GM12878 (cell line): ENCODE measurements at regions not wholly inside any gene's neighbourhood (a gene's known extent, or its start where the extent isn't known, plus 50 kb on each side); places are given as distances from the start of the nearest gene placed in this dataset.

ENCODE experiments used
- ATAC-seq: fragments of 200-7000 bp; cut with Tn5 transposase; 3 replicates; pipeline ENCODE4 v1.9.1; 2020; ENCODE audit warnings: mild to moderate bottlenecking, moderate library complexity
- BruUV-seq: library from RNA; stranded (reverse); fragments of 400-500 nt; replicated peaks from 2 replicates; lab custom pipeline; 2021; lab: Mats Ljungman, UMichigan
- CTCF ChIA-PET: fragments of 300-600 bp; sonication (Branson Sonifier 250); formaldehyde crosslinking; extraction: SDS; loops from one replicate; lab custom pipeline; 2021; ENCODE audit warnings: inconsistent platforms; lab: Yijun Ruan, JAX
- POLR2A ChIA-PET: fragments of 350-600 bp; formaldehyde crosslinking; extraction: SDS; loops from one replicate; lab custom pipeline; 2021; ENCODE audit warnings: inconsistent platforms; lab: Charles Lee
- RAD21 ChIA-PET: fragments of 300-600 bp; sonication (Branson Sonifier 250); formaldehyde crosslinking; loops from one replicate; lab custom pipeline; 2023; ENCODE audit warnings: antibody characterized with exemption; ENCODE audit not compliant: unreplicated experiment; lab: Charles Lee
- SMC1A ChIA-PET: fragments of 300-600 bp; sonication (Branson Sonifier 250); formaldehyde crosslinking; loops from one replicate; lab custom pipeline; 2023; ENCODE audit not compliant: unreplicated experiment, uncharacterized antibody; lab: Charles Lee
- DNase-seq: peaks from one replicate; pipeline ENCODE4 v3.0.0-alpha.2; 2011; ENCODE audit warnings: low read depth, low spot score
- FAIRE-seq: peaks from 3 replicates; lab custom pipeline; 2011; peaks lifted over from hg19 to GRCh38; lab: Jason Lieb, UNC
- H2AFZ ChIP-seq: 2 replicates; pipeline ENCODE4 v1.6.0; 2011; ENCODE audit warnings: low read depth, low read length, control low read depth; ENCODE audit not compliant: control insufficient read depth
- H3K27ac ChIP-seq: 2 replicates; pipeline ENCODE4 v1.5.1; 2011; ENCODE audit warnings: control low read depth; ENCODE audit not compliant: control insufficient read depth, insufficient read depth
- H3K27me3 ChIP-seq, 2 experiments: replicated peaks in 1 of 2; 2 replicates each; pipeline versions ENCODE4 v1.6.0 to v1.6.1; 2011; ENCODE audit warnings: low read length in 1 of 2; ENCODE audit not compliant: control insufficient read depth in 2 of 2, insufficient read depth in 2 of 2
- H3K36me3 ChIP-seq, 2 experiments: 2 replicates each; pipeline ENCODE4 v1.5.1; 2011; ENCODE audit warnings: low read length in 1 of 2; ENCODE audit not compliant: control insufficient read depth in 2 of 2, insufficient read depth in 2 of 2
- H3K4me1 ChIP-seq: 2 replicates; pipeline ENCODE4 v1.6.1; 2011; ENCODE audit warnings: mild to moderate bottlenecking, low read length, moderate library complexity, mixed read lengths; ENCODE audit not compliant: control insufficient read depth, insufficient read depth
- H3K4me2 ChIP-seq: 2 replicates; pipeline ENCODE4 v1.6.0; 2011; ENCODE audit warnings: control low read depth; ENCODE audit not compliant: control insufficient read depth, insufficient read depth
- H3K4me3 ChIP-seq: fragments of 200-600 bp; sonication (generic); 2 replicates; pipeline ENCODE4 v1.5.1; 2016
- H3K79me2 ChIP-seq: 2 replicates; pipeline ENCODE4 v1.6.0; 2011; ENCODE audit warnings: low read length; ENCODE audit not compliant: control insufficient read depth, insufficient read depth
- H3K9ac ChIP-seq: 2 replicates; pipeline ENCODE4 v1.8.0; 2011; ENCODE audit warnings: low read length, control low read depth, mixed read lengths; ENCODE audit not compliant: control insufficient read depth, insufficient read depth
- H3K9me3 ChIP-seq: replicated peaks from 3 replicates; pipeline ENCODE4 v1.5.1; 2011; ENCODE audit warnings: mild to moderate bottlenecking, low read length; ENCODE audit not compliant: control insufficient read depth, insufficient read depth
- H4K20me1 ChIP-seq: 2 replicates; pipeline ENCODE4 v1.6.0; 2011; ENCODE audit not compliant: control insufficient read depth, insufficient read depth
- ATF7 ChIP-seq: fragments of 450-650 bp; IDR thresholded peaks from 2 replicates; pipeline ENCODE4 v1.6.1; 2016; ENCODE audit warnings: low read depth, mild to moderate bottlenecking
- EZH2 ChIP-seq: IDR thresholded peaks from 2 replicates; pipeline ENCODE4 v1.6.1; 2012; ENCODE audit warnings: low read depth, mild to moderate bottlenecking, control low read depth, inconsistent platforms, low read length, borderline replicate concordance; ENCODE audit not compliant: control insufficient read depth
- IKZF1 ChIP-seq: fragments of 450-650 bp; conservative IDR thresholded peaks from 2 replicates; pipeline ENCODE4 v1.6.1; 2017; ENCODE audit warnings: antibody characterized with exemption, mild to moderate bottlenecking
- JUND ChIP-seq: IDR thresholded peaks from 2 replicates; pipeline ENCODE4 v1.6.1; 2012; ENCODE audit warnings: low read depth, mild to moderate bottlenecking, low read length, improper control_type of control experiment, moderate library complexity
- KDM1A ChIP-seq: fragments of 200-600 bp; sonication (generic); IDR thresholded peaks from 2 replicates; pipeline ENCODE4 v1.6.1; 2016; ENCODE audit warnings: borderline replicate concordance
- TBL1XR1 ChIP-seq: IDR thresholded peaks from 2 replicates; pipeline ENCODE4 v1.6.1; 2012; ENCODE audit warnings: low read depth, low read length, improper control_type of control experiment
- TCF12 ChIP-seq: IDR thresholded peaks from 2 replicates; pipeline ENCODE4 v1.6.1; 2011; ENCODE audit warnings: low read depth, mild to moderate bottlenecking, low read length
- TCF3 ChIP-seq: IDR thresholded peaks from 2 replicates; pipeline ENCODE4 v1.6.1; 2012; ENCODE audit warnings: low read depth, mild to moderate bottlenecking, low read length, borderline replicate concordance; ENCODE audit not compliant: insufficient read depth
- WGBS: methylation state at CpG from one replicate; pipeline ENCODE4 v1.1.6; 2016; ENCODE audit warnings: low lambda C conversion rate; ENCODE audit not compliant: insufficient replicate concordance, insufficient coverage; ENCODE audit errors: missing lambda C conversion rate; 5-methylcytosine and 5-hydroxymethylcytosine counted together
- in situ Hi-C: fragments of 300-500 bp; cut with MboI; formaldehyde crosslinking; loops from 9 replicates; pipeline ENCODE4 v1.14.3; 2018; ENCODE audit warnings: mixed read lengths
- intact Hi-C: fragments of 100-400 bp; cut with micrococcal nuclease; formaldehyde crosslinking; loops from one replicate; pipeline ENCODE4 v1.14.2; 2022; ENCODE audit not compliant: unreplicated experiment
- TF ChIP-seq, protein P1 (sequence below): fragments of 450-650 bp; IDR thresholded peaks from 2 replicates; pipeline ENCODE4 v1.6.1; 2017; ENCODE audit warnings: low read depth, mild to moderate bottlenecking, moderate library complexity
- TF ChIP-seq, protein P2 (sequence below): IDR thresholded peaks from 2 replicates; pipeline ENCODE4 v1.6.1; 2011; ENCODE audit warnings: borderline replicate concordance, low read depth, mild to moderate bottlenecking, moderate library complexity, mixed read lengths, low read length; ENCODE audit not compliant: insufficient read depth; ENCODE audit errors: extremely low read length

DNA sequence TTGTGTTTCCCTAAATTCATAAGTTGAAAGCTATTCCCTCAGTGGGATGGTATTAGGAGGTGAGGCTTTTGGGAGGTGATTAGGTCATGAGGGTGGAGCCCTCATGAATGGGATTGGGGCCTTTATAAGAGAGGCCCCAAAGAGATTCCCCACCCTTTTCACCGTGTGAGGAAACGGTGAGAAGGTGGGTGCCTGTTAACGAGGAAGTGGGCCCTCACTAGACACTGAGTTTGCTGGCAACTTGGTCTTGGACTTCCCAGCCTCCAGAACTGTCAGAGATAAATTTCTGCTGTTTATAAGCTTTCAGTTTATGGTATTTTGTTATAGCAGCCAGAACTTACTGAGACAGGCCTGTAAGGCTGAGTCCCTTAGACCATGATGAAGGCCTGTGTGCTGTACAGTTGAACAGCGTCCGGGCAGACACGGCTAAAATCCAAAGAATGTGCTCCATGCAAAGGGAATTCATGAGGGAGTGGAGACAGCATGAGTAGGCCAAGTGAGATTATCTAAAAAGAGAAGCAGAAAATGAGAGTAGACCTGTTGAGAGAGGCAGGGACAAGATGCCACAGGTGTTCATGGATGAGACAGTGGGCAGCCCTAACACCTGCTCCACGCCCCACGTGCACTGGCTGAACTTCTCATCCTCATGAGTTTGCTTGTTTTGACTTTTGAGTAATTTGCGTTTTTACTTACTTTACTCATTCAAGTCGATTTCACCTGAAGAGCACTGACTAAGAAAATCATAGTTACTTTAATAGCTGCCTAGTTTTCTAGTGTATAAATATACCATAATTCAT is 66.9 kb upstream of the SFMBT2 start:
- Histone ChIP-seq H3K4me3 (no peak overlapping the region), H3K79me2 (no peaks in the 10 kb centered on the region), H3K27me3 (no peaks in the 10 kb centered on the region), H3K9me3 (peaks cover 7% of the 10 kb centered on the region; the same call in 2 of the 3 replicates), H3K4me2 (peak overlapping the region; percentile 51), H3K9ac (no peak overlapping the region), H3K36me3 (no peaks in the 10 kb centered on the region), H3K27ac (peak overlapping the region; percentile 79), H4K20me1 (no peaks in the 10 kb centered on the region), H3K4me1 (peaks cover 78% of the 10 kb centered on the region), H2AFZ (peak overlapping the region; percentile 16)
- intact Hi-C loops, result loop anchor here (10.0 kb wide), 1 partner anchor 1203 kb away; no protein-coding TSS in a partner anchor
- ChIA-PET CTCF (interaction anchor here (1.8 to 3.7 kb wide), 2 partner anchors 46 to 48 kb away, joined by 5 to 14 read pairs; no protein-coding TSS in a partner anchor), SMC1A (interaction anchor here (1.0 to 2.9 kb wide), 5 partner anchors 15 to 48 kb away, joined by 3 to 9 read pairs (median 5); no protein-coding TSS in a partner anchor), RAD21 (interaction anchor here (0.7 to 1.2 kb wide), 2 partner anchors 15 to 32 kb away, joined by 3 read pairs; no protein-coding TSS in a partner anchor), POLR2A (interaction anchor here (0.8 kb wide), 1 partner anchor 14 kb away, joined by 3 read pairs; no protein-coding TSS in a partner anchor)
- TF ChIP-seq TBL1XR1 (no peak), KDM1A (no peak), IKZF1 (0 out of 2 replicates have a peak, but pooled peaks have one; percentile 10), EZH2 (no peak), TCF3 (peak; percentile 85; the same call in 1 of the 2 replicates), JUND (no peak), ATF7 (no peak), TCF12 (peak; percentile 84)
- TF ChIP-seq, protein P1, sequence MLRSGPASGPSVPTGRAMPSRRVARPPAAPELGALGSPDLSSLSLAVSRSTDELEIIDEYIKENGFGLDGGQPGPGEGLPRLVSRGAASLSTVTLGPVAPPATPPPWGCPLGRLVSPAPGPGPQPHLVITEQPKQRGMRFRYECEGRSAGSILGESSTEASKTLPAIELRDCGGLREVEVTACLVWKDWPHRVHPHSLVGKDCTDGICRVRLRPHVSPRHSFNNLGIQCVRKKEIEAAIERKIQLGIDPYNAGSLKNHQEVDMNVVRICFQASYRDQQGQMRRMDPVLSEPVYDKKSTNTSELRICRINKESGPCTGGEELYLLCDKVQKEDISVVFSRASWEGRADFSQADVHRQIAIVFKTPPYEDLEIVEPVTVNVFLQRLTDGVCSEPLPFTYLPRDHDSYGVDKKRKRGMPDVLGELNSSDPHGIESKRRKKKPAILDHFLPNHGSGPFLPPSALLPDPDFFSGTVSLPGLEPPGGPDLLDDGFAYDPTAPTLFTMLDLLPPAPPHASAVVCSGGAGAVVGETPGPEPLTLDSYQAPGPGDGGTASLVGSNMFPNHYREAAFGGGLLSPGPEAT, result no peak
- TF ChIP-seq, protein P2, sequence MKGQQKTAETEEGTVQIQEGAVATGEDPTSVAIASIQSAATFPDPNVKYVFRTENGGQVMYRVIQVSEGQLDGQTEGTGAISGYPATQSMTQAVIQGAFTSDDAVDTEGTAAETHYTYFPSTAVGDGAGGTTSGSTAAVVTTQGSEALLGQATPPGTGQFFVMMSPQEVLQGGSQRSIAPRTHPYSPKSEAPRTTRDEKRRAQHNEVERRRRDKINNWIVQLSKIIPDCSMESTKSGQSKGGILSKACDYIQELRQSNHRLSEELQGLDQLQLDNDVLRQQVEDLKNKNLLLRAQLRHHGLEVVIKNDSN, result peak; percentile 51
- in situ Hi-C loops, result no loop called here
- BruUV-seq, result no TSS peak
- 50% methylated on average over 10 of the region's 10 CpGs for WGBS
- ATAC-seq, result peak; percentile 3; the same call in 1 of the 3 replicates
- no peak for FAIRE-seq
- DNase-seq, result no peak
